H9 (cell line): ENCODE measurements at regions not wholly inside any gene's neighbourhood (a gene's known extent, or its start where the extent isn't known, plus 50 kb on each side); places are given as distances from the start of the nearest gene placed in this dataset.

ENCODE experiments used
- DNase-seq: peaks from one replicate; pipeline ENCODE4 v3.0.0-alpha.2; 2017
- H2AFZ ChIP-seq: one replicate; pipeline ENCODE4 v1.6.1; 2013; ENCODE audit warnings: mild to moderate bottlenecking, low read length, control low read depth, moderate library complexity
- H2AK5ac ChIP-seq: 2 replicates; pipeline ENCODE4 v1.6.1; 2013; ENCODE audit warnings: low read length, control low read depth, mixed read lengths; ENCODE audit not compliant: insufficient read length
- H2BK120ac ChIP-seq: one replicate; pipeline ENCODE4 v1.6.1; 2013; ENCODE audit warnings: low read depth, mild to moderate bottlenecking, low read length, control low read depth, inconsistent platforms; ENCODE audit not compliant: poor library complexity, severe bottlenecking
- H2BK12ac ChIP-seq: 2 replicates; pipeline ENCODE4 v1.6.1; 2013; ENCODE audit warnings: low read length, control low read depth, mixed read lengths, low read depth; ENCODE audit not compliant: insufficient read length
- H2BK15ac ChIP-seq: 2 replicates; pipeline ENCODE4 v1.6.1; 2013; ENCODE audit warnings: low read depth, low read length, control low read depth
- H2BK20ac ChIP-seq: one replicate; pipeline ENCODE4 v1.6.1; 2013; ENCODE audit warnings: low read depth, mild to moderate bottlenecking, low read length, control low read depth, inconsistent platforms; ENCODE audit not compliant: poor library complexity, severe bottlenecking
- H2BK5ac ChIP-seq: 2 replicates; pipeline ENCODE4 v1.6.1; 2013; ENCODE audit warnings: low read length, control low read depth, mixed read lengths; ENCODE audit not compliant: insufficient read length
- H3K14ac ChIP-seq: 2 replicates; pipeline ENCODE4 v1.6.1; 2013; ENCODE audit warnings: low read length, control low read depth; ENCODE audit not compliant: insufficient read depth
- H3K18ac ChIP-seq: 2 replicates; pipeline ENCODE4 v1.6.1; 2013; ENCODE audit warnings: low read depth, mild to moderate bottlenecking, mixed read lengths, low read length, control low read depth; ENCODE audit not compliant: insufficient read length
- H3K23ac ChIP-seq: 2 replicates; pipeline ENCODE4 v1.6.1; 2013; ENCODE audit warnings: low read length, control low read depth, mixed read lengths, low read depth; ENCODE audit not compliant: insufficient read length
- H3K23me2 ChIP-seq: 2 replicates; pipeline ENCODE4 v1.6.1; 2013; ENCODE audit warnings: low read depth, mild to moderate bottlenecking, mixed read lengths, low read length, control low read depth; ENCODE audit not compliant: insufficient read length, poor library complexity, severe bottlenecking
- H3K27ac ChIP-seq: 2 replicates; pipeline ENCODE4 v1.5.1; 2013; ENCODE audit warnings: low read length, control low read depth, mixed read lengths, low read depth; ENCODE audit not compliant: insufficient read length
- H3K27me3 ChIP-seq: 2 replicates; pipeline ENCODE4 v1.6.1; 2013; ENCODE audit warnings: low read length, control low read depth, inconsistent platforms; ENCODE audit not compliant: insufficient read depth
- H3K4ac ChIP-seq: 2 replicates; pipeline ENCODE4 v1.6.1; 2013; ENCODE audit warnings: low read depth, mild to moderate bottlenecking, control low read depth, inconsistent platforms, low read length, moderate library complexity
- H3K4me1 ChIP-seq: 2 replicates; pipeline ENCODE4 v1.6.1; 2013; ENCODE audit warnings: low read length, control low read depth, inconsistent platforms; ENCODE audit not compliant: insufficient read depth
- H3K4me2 ChIP-seq: 2 replicates; pipeline ENCODE4 v1.6.1; 2013; ENCODE audit warnings: low read length, control low read depth, mixed read lengths; ENCODE audit not compliant: insufficient read length, insufficient read depth
- H3K56ac ChIP-seq: 2 replicates; pipeline ENCODE4 v1.6.1; 2013; ENCODE audit warnings: low read depth, mild to moderate bottlenecking, mixed read lengths, low read length, control low read depth; ENCODE audit not compliant: insufficient read length
- H3K79me1 ChIP-seq: 2 replicates; pipeline ENCODE4 v1.6.1; 2013; ENCODE audit warnings: low read depth, mild to moderate bottlenecking, moderate library complexity, low read length, control low read depth, inconsistent platforms; ENCODE audit not compliant: insufficient read depth, poor library complexity, severe bottlenecking
- H3K79me2 ChIP-seq: 2 replicates; pipeline ENCODE4 v1.6.1; 2013; ENCODE audit warnings: low read length, control low read depth, inconsistent platforms; ENCODE audit not compliant: insufficient read depth
- H3K9ac ChIP-seq: 2 replicates; pipeline ENCODE4 v1.6.1; 2013; ENCODE audit warnings: low read length, control low read depth, mixed read lengths; ENCODE audit not compliant: insufficient read length; ENCODE audit errors: extremely low read depth
- H3K9me3 ChIP-seq: one replicate; pipeline ENCODE4 v1.6.1; 2013; ENCODE audit warnings: low read depth, low read length, inconsistent platforms; ENCODE audit not compliant: control insufficient read depth
- H3T11ph ChIP-seq: one replicate; pipeline ENCODE4 v1.6.1; 2013; ENCODE audit warnings: mild to moderate bottlenecking, low read length, control low read depth, inconsistent platforms
- H4K20me1 ChIP-seq: one replicate; pipeline ENCODE4 v1.6.1; 2013; ENCODE audit not compliant: control insufficient read depth, insufficient read length, insufficient read depth
- H4K5ac ChIP-seq: 2 replicates; pipeline ENCODE4 v1.6.1; 2013; ENCODE audit warnings: low read depth, mild to moderate bottlenecking, mixed read lengths, low read length, control low read depth; ENCODE audit not compliant: insufficient read length
- H4K8ac ChIP-seq: replicated peaks from 2 replicates; pipeline ENCODE4 v1.6.1; 2013; ENCODE audit warnings: low read length, control low read depth, mixed read lengths, low read depth; ENCODE audit not compliant: insufficient read length
- H4K91ac ChIP-seq: 2 replicates; pipeline ENCODE4 v1.6.1; 2013; ENCODE audit warnings: low read depth, mild to moderate bottlenecking, moderate library complexity, mixed read lengths, low read length, control low read depth; ENCODE audit not compliant: insufficient read length
- H3K27ac Mint-ChIP-seq, 3 experiments: 2 replicates in 2 of 3; 3 replicates in 1 of 3; pipeline ENCODE4 v1.8.0; 2020 to 2021; ENCODE audit warnings: mixed read lengths in 3 of 3, mild to moderate bottlenecking in 1 of 3, moderate library complexity in 1 of 3
- H3K27me3 Mint-ChIP-seq: 2 replicates; pipeline ENCODE4 v1.8.0; 2021; ENCODE audit warnings: low read depth, mild to moderate bottlenecking, moderate library complexity, mixed read lengths
- H3K36me3 Mint-ChIP-seq, 3 experiments: 2 replicates in 2 of 3; 3 replicates in 1 of 3; pipeline ENCODE4 v1.8.0; 2020 to 2021; ENCODE audit warnings: low read depth in 3 of 3, mixed read lengths in 3 of 3; ENCODE audit not compliant: insufficient read depth in 1 of 3
- H3K4me1 Mint-ChIP-seq, 2 experiments: 2 replicates each; pipeline ENCODE4 v1.8.0; 2020; ENCODE audit warnings: mixed read lengths in 2 of 2
- H3K4me3 Mint-ChIP-seq, 2 experiments: 2 replicates in 1 of 2; 3 replicates in 1 of 2; pipeline ENCODE4 v1.8.0; 2020 to 2021; ENCODE audit warnings: mild to moderate bottlenecking in 2 of 2, mixed read lengths in 2 of 2, moderate library complexity in 1 of 2
- H3K9me3 Mint-ChIP-seq, 2 experiments: 2 replicates in 1 of 2; 3 replicates in 1 of 2; pipeline ENCODE4 v1.8.0; 2020; ENCODE audit warnings: mild to moderate bottlenecking in 2 of 2, mixed read lengths in 2 of 2, moderate library complexity in 1 of 2
- CTCF ChIP-seq: fragments of 200-600 bp; sonication (generic); conservative IDR thresholded peaks from 3 replicates; pipeline ENCODE4 v1.8.0; 2021; ENCODE audit warnings: antibody characterized with exemption, mild to moderate bottlenecking

GRCh38 chr12:24172773-24173066 lies 223.2 kb upstream of the SOX5 start:
- TF ChIP-seq CTCF, result no peak
- no peak overlapping the region for H2BK12ac ChIP-seq
- no peak overlapping the region for H4K5ac ChIP-seq
- Mint-ChIP-seq H3K4me1 (peaks cover 12 to 18% of the 10 kb centered on the region in 2 experiments), H3K4me3 (no peak overlapping the region), H3K9me3 (no peaks in the 10 kb centered on the region; a peak in 1 of 5 replicates), H3K27ac (peak overlapping the region in 2 of 3 experiments; percentile 6 to 53; a peak in 3 of 7 replicates), H3K27me3 (no peaks in the 10 kb centered on the region), H3K36me3 (no peaks in the 10 kb centered on the region)
- H4K91ac ChIP-seq, result no peak overlapping the region
- H3K27me3 ChIP-seq, result no peaks in the 10 kb centered on the region
- H3K18ac ChIP-seq, result no peak overlapping the region
- H3K23ac ChIP-seq, result no peak overlapping the region
- H4K8ac ChIP-seq, result no peak overlapping the region
- no peak overlapping the region for H2BK15ac ChIP-seq
- no peak overlapping the region for H3K4ac ChIP-seq
- no peak overlapping the region for H2AK5ac ChIP-seq
- no peak overlapping the region for H2BK20ac ChIP-seq
- no peaks in the 10 kb centered on the region for H4K20me1 ChIP-seq
- H2BK120ac ChIP-seq, result no peak overlapping the region
- no peak overlapping the region for H3K9ac ChIP-seq
- no peak overlapping the region for H3K56ac ChIP-seq
- H3K4me1 ChIP-seq, result peaks cover 2% of the 10 kb centered on the region; the same call in 1 of the 2 replicates
- no peak overlapping the region for H2BK5ac ChIP-seq
- no peak overlapping the region for H3K4me2 ChIP-seq
- no peaks in the 10 kb centered on the region for H3K9me3 ChIP-seq
- H3K27ac ChIP-seq, result no peak overlapping the region
- H2AFZ ChIP-seq, result no peak overlapping the region
- DNase-seq, result no peak
- H3T11ph ChIP-seq, result no peak overlapping the region
- H3K14ac ChIP-seq, result no peak overlapping the region
- no peaks in the 10 kb centered on the region for H3K79me2 ChIP-seq
- H3K23me2 ChIP-seq, result no peaks in the 10 kb centered on the region
- H3K79me1 ChIP-seq, result no peaks in the 10 kb centered on the region
